IMR-90 (cell line): ENCODE measurements at regions not wholly inside any gene's neighbourhood (a gene's known extent, or its start where the extent isn't known, plus 50 kb on each side); places are given as distances from the start of the nearest gene placed in this dataset.

Experiments used
- ATAC-seq: fragments of 200-7000 bp; cut with Tn5 transposase; 2 replicates; pipeline ENCODE4 v1.9.1; 2020; ENCODE audit warnings: low read depth, mild to moderate bottlenecking, moderate library complexity
- BruUV-seq: library from RNA; stranded (reverse); fragments of 400-500 nt; replicated peaks from 2 replicates; lab custom pipeline; 2021; lab: Mats Ljungman, UMichigan
- CTCF ChIA-PET: fragments of 300-600 bp; formaldehyde crosslinking; extraction: SDS; loops from one replicate; lab custom pipeline; 2021; ENCODE audit warnings: antibody characterized with exemption; lab: Yijun Ruan, JAX
- POLR2A ChIA-PET: fragments of 300-600 bp; sonication (Branson Sonifier 250); formaldehyde crosslinking; loops from one replicate; lab custom pipeline; 2022; ENCODE audit warnings: antibody characterized with exemption; ENCODE audit not compliant: unreplicated experiment; lab: Charles Lee
- DNase-seq: peaks from one replicate; pipeline ENCODE4 v3.0.0; 2013
- H2AFZ ChIP-seq: replicated peaks from 2 replicates; pipeline ENCODE3; 2013; ENCODE audit warnings: low read length, mild to moderate bottlenecking; ENCODE audit not compliant: poor library complexity
- H2AK5ac ChIP-seq: 2 replicates; pipeline ENCODE4 v1.6.1; 2013; ENCODE audit warnings: low read depth, low read length, inconsistent platforms
- H2AK9ac ChIP-seq: replicated peaks from 2 replicates; pipeline ENCODE3; 2013; ENCODE audit warnings: mild to moderate bottlenecking, low read depth, low read length, moderate library complexity; ENCODE audit not compliant: poor library complexity
- H2BK120ac ChIP-seq: 2 replicates; pipeline ENCODE4 v1.6.1; 2013; ENCODE audit warnings: low read depth, low read length, inconsistent platforms
- H2BK15ac ChIP-seq: 3 replicates; pipeline ENCODE4 v1.6.1; 2013; ENCODE audit warnings: low read depth, low read length, inconsistent platforms
- H2BK20ac ChIP-seq: 2 replicates; pipeline ENCODE4 v1.6.1; 2013; ENCODE audit warnings: low read depth, mild to moderate bottlenecking, inconsistent platforms, low read length, moderate library complexity
- H2BK5ac ChIP-seq: 2 replicates; pipeline ENCODE4 v1.6.1; 2013; ENCODE audit warnings: mild to moderate bottlenecking, low read depth, low read length, inconsistent platforms; ENCODE audit not compliant: poor library complexity, severe bottlenecking
- H3K14ac ChIP-seq: replicated peaks from 2 replicates; pipeline ENCODE4 v1.6.1; 2013; ENCODE audit warnings: low read depth, low read length, inconsistent platforms
- H3K18ac ChIP-seq: 2 replicates; pipeline ENCODE4 v1.6.1; 2013; ENCODE audit warnings: low read depth, low read length, control low read depth
- H3K23ac ChIP-seq: 2 replicates; pipeline ENCODE4 v1.6.1; 2013; ENCODE audit warnings: low read depth, low read length, inconsistent platforms
- H3K27ac ChIP-seq: 2 replicates; pipeline ENCODE4 v1.5.1; 2013; ENCODE audit warnings: mild to moderate bottlenecking, control low read depth, low read length; ENCODE audit not compliant: insufficient read depth
- H3K27me3 ChIP-seq: 2 replicates; pipeline ENCODE4 v1.6.1; 2013; ENCODE audit warnings: low read length; ENCODE audit not compliant: control insufficient read depth, insufficient read depth
- H3K36me3 ChIP-seq: 2 replicates; pipeline ENCODE4 v1.6.1; 2013; ENCODE audit warnings: low read length, mixed read lengths; ENCODE audit not compliant: control insufficient read depth, insufficient read depth
- H3K4ac ChIP-seq: 2 replicates; pipeline ENCODE4 v1.6.1; 2013; ENCODE audit warnings: low read depth, low read length, inconsistent platforms
- H3K4me1 ChIP-seq: 2 replicates; pipeline ENCODE4 v1.6.1; 2013; ENCODE audit warnings: low read length, mixed read lengths; ENCODE audit not compliant: control insufficient read depth, insufficient read depth
- H3K4me2 ChIP-seq: 2 replicates; pipeline ENCODE4 v1.6.1; 2013; ENCODE audit warnings: low read depth, mild to moderate bottlenecking, control low read depth, low read length, moderate library complexity
- H3K4me3 ChIP-seq: 2 replicates; pipeline ENCODE4 v1.5.1; 2013; ENCODE audit warnings: low read depth, mild to moderate bottlenecking, control low read depth, low read length, moderate library complexity; ENCODE audit not compliant: insufficient read depth
- H3K56ac ChIP-seq: 2 replicates; pipeline ENCODE4 v1.6.1; 2013; ENCODE audit warnings: low read length, inconsistent platforms; ENCODE audit not compliant: insufficient read depth; ENCODE audit errors: extremely low read depth
- H3K79me1 ChIP-seq, 2 experiments: 2 replicates each; pipeline ENCODE4 v1.6.1; 2013; ENCODE audit warnings: low read length in 2 of 2, inconsistent platforms in 1 of 2, low read depth in 1 of 2
- H3K9ac ChIP-seq: 2 replicates; pipeline ENCODE4 v1.6.1; 2013; ENCODE audit warnings: low read depth, low read length, control low read depth
- H3K9me1 ChIP-seq: 2 replicates; pipeline ENCODE4 v1.6.1; 2013; ENCODE audit warnings: low read length, inconsistent platforms; ENCODE audit not compliant: insufficient read depth
- H3K9me3 ChIP-seq: 2 replicates; pipeline ENCODE4 v1.6.1; 2013; ENCODE audit warnings: low read length; ENCODE audit not compliant: control insufficient read depth, insufficient read depth
- H4K20me1 ChIP-seq: 2 replicates; pipeline ENCODE4 v1.6.1; 2013; ENCODE audit warnings: low read length, inconsistent platforms; ENCODE audit not compliant: insufficient read depth
- H4K5ac ChIP-seq: 2 replicates; pipeline ENCODE4 v1.6.1; 2013; ENCODE audit warnings: mild to moderate bottlenecking, low read depth, low read length, control low read depth
- H4K8ac ChIP-seq, 2 experiments: 2 replicates each; pipeline ENCODE4 v1.6.1; 2013; ENCODE audit warnings: low read depth in 2 of 2, low read length in 2 of 2, control low read depth in 1 of 2, inconsistent platforms in 1 of 2
- H4K91ac ChIP-seq: 2 replicates; pipeline ENCODE4 v1.6.1; 2013; ENCODE audit warnings: low read depth, low read length, inconsistent platforms; ENCODE audit not compliant: insufficient read depth
- BHLHE40 ChIP-seq: fragments of 150-350 bp; IDR thresholded peaks from 2 replicates; pipeline ENCODE4 v1.6.1; 2016; ENCODE audit warnings: mild to moderate bottlenecking, low read depth, low read length
- CEBPB ChIP-seq: IDR thresholded peaks from 2 replicates; pipeline ENCODE4 v1.6.1; 2012; ENCODE audit warnings: low read depth, low read length, improper control_type of control experiment
- CHD1 ChIP-seq: IDR thresholded peaks from 2 replicates; pipeline ENCODE4 v1.6.1; 2012; ENCODE audit warnings: low read depth, low read length, improper control_type of control experiment
- FOS ChIP-seq: fragments of 150-350 bp; IDR thresholded peaks from 2 replicates; pipeline ENCODE4 v1.6.1; 2016; ENCODE audit warnings: low read depth, low read length
- MAFK ChIP-seq: IDR thresholded peaks from 2 replicates; pipeline ENCODE4 v1.6.1; 2012; ENCODE audit warnings: low read depth, low read length, improper control_type of control experiment
- MAZ ChIP-seq: IDR thresholded peaks from 2 replicates; pipeline ENCODE4 v1.6.1; 2012; ENCODE audit warnings: low read depth, mild to moderate bottlenecking, low read length, improper control_type of control experiment, moderate library complexity, borderline replicate concordance
- MXI1 ChIP-seq: IDR thresholded peaks from 2 replicates; pipeline ENCODE4 v1.6.1; 2012; ENCODE audit warnings: low read depth, mild to moderate bottlenecking, low read length, moderate library complexity, borderline replicate concordance
- NFE2L2 ChIP-seq: fragments of 150-350 bp; IDR thresholded peaks from 2 replicates; pipeline ENCODE4 v1.6.1; 2016; ENCODE audit warnings: low read depth, mild to moderate bottlenecking, low read length
- POLR2A ChIP-seq: IDR thresholded peaks from 2 replicates; pipeline ENCODE4 v1.6.1; 2012; ENCODE audit warnings: mild to moderate bottlenecking, low read depth, low read length
- RAD21 ChIP-seq: IDR thresholded peaks from 2 replicates; pipeline ENCODE4 v1.6.1; 2012; ENCODE audit warnings: low read length, improper control_type of control experiment
- RCOR1 ChIP-seq: IDR thresholded peaks from 2 replicates; pipeline ENCODE4 v1.6.1; 2012; ENCODE audit warnings: mild to moderate bottlenecking, low read length, improper control_type of control experiment; ENCODE audit not compliant: insufficient replicate concordance
- RFX5 ChIP-seq: IDR thresholded peaks from 2 replicates; pipeline ENCODE4 v1.8.0; 2012; ENCODE audit warnings: low read depth, mild to moderate bottlenecking, low read length, moderate library complexity
- SMC3 ChIP-seq: fragments of 150-350 bp; IDR thresholded peaks from 2 replicates; pipeline ENCODE4 v1.6.1; 2016; ENCODE audit warnings: low read depth, mild to moderate bottlenecking, antibody characterized with exemption, low read length, moderate library complexity
- USF2 ChIP-seq: fragments of 150-350 bp; IDR thresholded peaks from 2 replicates; pipeline ENCODE4 v1.6.1; 2017; ENCODE audit warnings: mild to moderate bottlenecking, antibody characterized with exemption, low read length, low read depth
- WGBS, 2 experiments: methylation state at CpG; one replicate each; pipeline versions ENCODE4 v1.1.5 to v1.1.7; 2013; ENCODE audit warnings: missing lambda C conversion rate in 2 of 2; ENCODE audit not compliant: insufficient read length in 1 of 2; ENCODE audit errors: extremely low coverage in 2 of 2; 5-methylcytosine and 5-hydroxymethylcytosine counted together
- dilution Hi-C: fragments of 300-500 bp; cut with HindIII; formaldehyde crosslinking; loops from one replicate; pipeline ENCODE4 v1.14.3; 2018; ENCODE audit warnings: low sequenced_read_pairs; ENCODE audit not compliant: unreplicated experiment
- in situ Hi-C: fragments of 300-500 bp; cut with MboI; formaldehyde crosslinking; loops from 3 replicates; pipeline ENCODE4 v1.14.3; 2019; ENCODE audit warnings: low sequenced_read_pairs, inconsistent platforms, mixed read lengths
- intact Hi-C: fragments of 100-400 bp; cut with micrococcal nuclease; formaldehyde crosslinking; loops from 2 replicates; pipeline ENCODE4 v1.10.0; 2022
- TF ChIP-seq, protein P1 (sequence below): fragments of 150-350 bp; IDR thresholded peaks from 2 replicates; pipeline ENCODE4 v1.6.1; 2016; ENCODE audit warnings: low read depth, mild to moderate bottlenecking, low read length, moderate library complexity, borderline replicate concordance
- TF ChIP-seq, protein P2 (sequence below): conservative IDR thresholded peaks from 2 replicates; pipeline ENCODE4 v1.5.1; 2012; ENCODE audit warnings: mild to moderate bottlenecking, low read depth, low read length, improper control_type of control experiment

- Histone ChIP-seq H4K8ac (no peak overlapping the region), H3K18ac (no peak overlapping the region), H3K9me3 (peaks cover 2% of the 10 kb centered on the region; the same call in 1 of the 2 replicates), H3K27me3 (no peaks in the 10 kb centered on the region), H3K9ac (no peak overlapping the region), H2BK20ac (no peak overlapping the region), H2AK5ac (no peak overlapping the region), H4K91ac (no peak overlapping the region), H2BK120ac (no peak overlapping the region), H2AFZ (no peak overlapping the region), H3K4ac (no peak overlapping the region), H2AK9ac (no peak overlapping the region), H3K79me1 (no peaks in the 10 kb centered on the region), H4K5ac (no peak overlapping the region), H2BK15ac (no peak overlapping the region), H3K56ac (no peak overlapping the region), H4K20me1 (no peaks in the 10 kb centered on the region), H3K14ac (no peak overlapping the region), H2BK5ac (no peak overlapping the region), H3K27ac (no peak overlapping the region), H3K23ac (no peak overlapping the region), H3K4me2 (no peak overlapping the region), H3K4me3 (no peak overlapping the region), H3K9me1 (0 out of 2 replicates have a peak, but pooled peaks cover 3% of the 10 kb centered on the region), H3K4me1 (no peaks in the 10 kb centered on the region; the same call in 1 of the 2 replicates), H3K36me3 (no peaks in the 10 kb centered on the region)
- BruUV-seq = no TSS peak
- DNase-seq (no peak), ATAC-seq (no peak)
- TF ChIP-seq SMC3 (no peak), MAFK (no peak), MXI1 (no peak), RFX5 (no peak), CHD1 (no peak), RCOR1 (no peak), USF2 (no peak), CEBPB (no peak), FOS (no peak), BHLHE40 (no peak), NFE2L2 (no peak), MAZ (no peak), RAD21 (no peak), POLR2A (no peak)
- TF ChIP-seq, protein P1, sequence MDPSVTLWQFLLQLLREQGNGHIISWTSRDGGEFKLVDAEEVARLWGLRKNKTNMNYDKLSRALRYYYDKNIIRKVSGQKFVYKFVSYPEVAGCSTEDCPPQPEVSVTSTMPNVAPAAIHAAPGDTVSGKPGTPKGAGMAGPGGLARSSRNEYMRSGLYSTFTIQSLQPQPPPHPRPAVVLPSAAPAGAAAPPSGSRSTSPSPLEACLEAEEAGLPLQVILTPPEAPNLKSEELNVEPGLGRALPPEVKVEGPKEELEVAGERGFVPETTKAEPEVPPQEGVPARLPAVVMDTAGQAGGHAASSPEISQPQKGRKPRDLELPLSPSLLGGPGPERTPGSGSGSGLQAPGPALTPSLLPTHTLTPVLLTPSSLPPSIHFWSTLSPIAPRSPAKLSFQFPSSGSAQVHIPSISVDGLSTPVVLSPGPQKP = no peak
- TF ChIP-seq, protein P2, sequence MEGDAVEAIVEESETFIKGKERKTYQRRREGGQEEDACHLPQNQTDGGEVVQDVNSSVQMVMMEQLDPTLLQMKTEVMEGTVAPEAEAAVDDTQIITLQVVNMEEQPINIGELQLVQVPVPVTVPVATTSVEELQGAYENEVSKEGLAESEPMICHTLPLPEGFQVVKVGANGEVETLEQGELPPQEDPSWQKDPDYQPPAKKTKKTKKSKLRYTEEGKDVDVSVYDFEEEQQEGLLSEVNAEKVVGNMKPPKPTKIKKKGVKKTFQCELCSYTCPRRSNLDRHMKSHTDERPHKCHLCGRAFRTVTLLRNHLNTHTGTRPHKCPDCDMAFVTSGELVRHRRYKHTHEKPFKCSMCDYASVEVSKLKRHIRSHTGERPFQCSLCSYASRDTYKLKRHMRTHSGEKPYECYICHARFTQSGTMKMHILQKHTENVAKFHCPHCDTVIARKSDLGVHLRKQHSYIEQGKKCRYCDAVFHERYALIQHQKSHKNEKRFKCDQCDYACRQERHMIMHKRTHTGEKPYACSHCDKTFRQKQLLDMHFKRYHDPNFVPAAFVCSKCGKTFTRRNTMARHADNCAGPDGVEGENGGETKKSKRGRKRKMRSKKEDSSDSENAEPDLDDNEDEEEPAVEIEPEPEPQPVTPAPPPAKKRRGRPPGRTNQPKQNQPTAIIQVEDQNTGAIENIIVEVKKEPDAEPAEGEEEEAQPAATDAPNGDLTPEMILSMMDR = no peak
- no CpG with 5 or more reads among the region's 2 CpGs for WGBS, 2 experiments
- dilution Hi-C loops (no loop called here), intact Hi-C loops (no loop called here), in situ Hi-C loops (no loop called here)
- ChIA-PET CTCF (no interaction called here), POLR2A (no interaction called here)
These were observed 527.0 kb upstream of the B3GAT1 start for GRCh38 chr11:134939031-134939430.
